ENCODE measurements at regions not wholly inside any gene's neighbourhood (a gene's known extent, or its start where the extent isn't known, plus 50 kb on each side); places are given as distances from the start of the nearest gene placed in this dataset.
"Not testable (repeated sequence)": the region's sequence is repeated elsewhere in the genome, so short reads cannot be mapped to it uniquely, and the experiment has no call there.

DNA sequence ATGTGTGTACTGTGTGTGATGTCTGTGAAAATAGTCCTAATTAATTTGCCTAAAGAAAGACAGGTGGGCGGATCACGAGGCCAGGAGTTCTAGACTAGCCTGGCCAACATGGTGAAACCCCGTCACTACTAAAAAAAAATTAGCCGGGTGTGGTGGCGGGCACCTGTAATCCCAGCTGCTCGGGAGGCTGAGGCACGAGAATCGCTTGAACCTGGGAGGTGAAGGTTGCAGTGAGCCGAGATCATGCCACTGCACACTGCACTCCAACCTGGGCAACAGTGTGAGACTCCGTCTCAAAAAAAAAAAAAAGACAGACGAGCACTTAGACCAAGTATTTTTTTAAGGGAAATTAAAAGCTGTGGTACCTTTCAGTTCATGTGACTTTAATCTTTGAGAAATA, 226.0 kb upstream of the GBE1 start:
- TF ChIP-seq, protein P1, sequence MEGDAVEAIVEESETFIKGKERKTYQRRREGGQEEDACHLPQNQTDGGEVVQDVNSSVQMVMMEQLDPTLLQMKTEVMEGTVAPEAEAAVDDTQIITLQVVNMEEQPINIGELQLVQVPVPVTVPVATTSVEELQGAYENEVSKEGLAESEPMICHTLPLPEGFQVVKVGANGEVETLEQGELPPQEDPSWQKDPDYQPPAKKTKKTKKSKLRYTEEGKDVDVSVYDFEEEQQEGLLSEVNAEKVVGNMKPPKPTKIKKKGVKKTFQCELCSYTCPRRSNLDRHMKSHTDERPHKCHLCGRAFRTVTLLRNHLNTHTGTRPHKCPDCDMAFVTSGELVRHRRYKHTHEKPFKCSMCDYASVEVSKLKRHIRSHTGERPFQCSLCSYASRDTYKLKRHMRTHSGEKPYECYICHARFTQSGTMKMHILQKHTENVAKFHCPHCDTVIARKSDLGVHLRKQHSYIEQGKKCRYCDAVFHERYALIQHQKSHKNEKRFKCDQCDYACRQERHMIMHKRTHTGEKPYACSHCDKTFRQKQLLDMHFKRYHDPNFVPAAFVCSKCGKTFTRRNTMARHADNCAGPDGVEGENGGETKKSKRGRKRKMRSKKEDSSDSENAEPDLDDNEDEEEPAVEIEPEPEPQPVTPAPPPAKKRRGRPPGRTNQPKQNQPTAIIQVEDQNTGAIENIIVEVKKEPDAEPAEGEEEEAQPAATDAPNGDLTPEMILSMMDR (IDR thresholded peaks at IDR 0.05; ENCODE audit: low read depth, low read length, poor library complexity, severe bottlenecking) = not testable (repeated sequence)
- TF ChIP-seq EZH2phosphoT487 (IDR thresholded peaks at IDR 0.05; ENCODE audit: borderline replicate concordance, low read length) = not testable (repeated sequence)
